Right cardiac atrium (tissue), 5 donors: ENCODE measurements at regions not wholly inside any gene's neighbourhood (a gene's known extent, or its start where the extent isn't known, plus 50 kb on each side); places are given as distances from the start of the nearest gene placed in this dataset.
"Not testable (repeated sequence)": the region's sequence is repeated elsewhere in the genome, so short reads cannot be mapped to it uniquely, and the experiment has no call there.

ENCODE experiments used
- ATAC-seq, 2 donors: fragments of 200-7000 bp; cut with Tn5 transposase; one replicate each; pipeline versions ENCODE4 v1.8.0 to v1.9.1; 2020; ENCODE audit warnings: moderate library complexity in 2 of 2, mild to moderate bottlenecking in 1 of 2
- DNase-seq, 3 donors: peaks; one replicate each; pipeline ENCODE4 v3.0.0-alpha.2; 2020
- H3K27ac ChIP-seq: one replicate; pipeline ENCODE4 v1.5.1; 2013; ENCODE audit warnings: mild to moderate bottlenecking, low read length, control low read depth, moderate library complexity
- H3K27me3 ChIP-seq: one replicate; pipeline ENCODE4 v1.6.1; 2013; ENCODE audit not compliant: control insufficient read depth, insufficient read depth
- H3K4me1 ChIP-seq: one replicate; pipeline ENCODE4 v1.6.1; 2013; ENCODE audit warnings: low read length; ENCODE audit not compliant: control insufficient read depth, insufficient read depth
- H3K4me3 ChIP-seq: one replicate; pipeline ENCODE4 v1.5.1; 2013; ENCODE audit warnings: low read length, control low read depth
- H3K9me3 ChIP-seq: one replicate; pipeline ENCODE4 v1.6.1; 2013; ENCODE audit warnings: low read length; ENCODE audit not compliant: control insufficient read depth
- WGBS: extraction: QIAGEN DNeasy Blood & Tissue Kit; methylation state at CpG from one replicate; pipeline ENCODE4 v1.1.7; 2013; 5-methylcytosine and 5-hydroxymethylcytosine counted together
- intact Hi-C, 4 donors: fragments of 100-400 bp; cut with DNase I; formaldehyde crosslinking; loops; one replicate each; pipeline versions ENCODE4 v1.11.0 to v1.14.0; 2022 to 2023
- donor health status: healthy with polysubstance abuse.
- donor health status: DM: no; HTN: yes; CAD: no.
- donor health status: DM: no; HTN: no; CAD: no.
- donor health status: DM: no; HTN: yes; CAD: no; lungs with severe emphysema.
- donor health status: DM: yes; HTN: yes; CAD: no.

DNA sequence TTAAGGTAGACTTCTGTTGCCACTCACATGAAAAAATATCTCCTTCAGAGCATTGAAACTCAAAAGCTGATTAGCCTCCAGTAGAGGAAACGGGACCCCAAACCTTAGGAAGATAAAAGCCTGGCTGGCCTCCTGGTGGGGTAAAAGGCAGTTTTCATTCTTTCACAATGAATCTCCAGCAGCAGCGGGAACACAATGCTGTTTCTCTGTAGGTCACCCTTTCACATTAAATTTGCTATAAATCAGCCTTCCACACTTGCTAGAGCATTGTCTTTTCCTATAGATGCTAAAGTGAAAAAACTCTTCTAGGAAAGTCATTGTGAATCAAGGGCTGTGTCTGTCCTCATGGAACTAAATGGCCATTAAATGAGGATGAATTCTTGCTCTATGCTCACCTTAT is 207.3 kb upstream of the MAGEB2 start:
- DNase-seq, result no peak
- intact Hi-C loops, result no loop called here
- no peak overlapping the region for H3K4me3 ChIP-seq
- no peaks in the 10 kb centered on the region for H3K9me3 ChIP-seq
- no peaks in the 10 kb centered on the region for H3K4me1 ChIP-seq
- 53% methylated on average over 2 of the region's 2 CpGs for WGBS
- no peak for ATAC-seq
- no peaks in the 10 kb centered on the region for H3K27me3 ChIP-seq
- H3K27ac ChIP-seq, result no peak overlapping the region

DNA sequence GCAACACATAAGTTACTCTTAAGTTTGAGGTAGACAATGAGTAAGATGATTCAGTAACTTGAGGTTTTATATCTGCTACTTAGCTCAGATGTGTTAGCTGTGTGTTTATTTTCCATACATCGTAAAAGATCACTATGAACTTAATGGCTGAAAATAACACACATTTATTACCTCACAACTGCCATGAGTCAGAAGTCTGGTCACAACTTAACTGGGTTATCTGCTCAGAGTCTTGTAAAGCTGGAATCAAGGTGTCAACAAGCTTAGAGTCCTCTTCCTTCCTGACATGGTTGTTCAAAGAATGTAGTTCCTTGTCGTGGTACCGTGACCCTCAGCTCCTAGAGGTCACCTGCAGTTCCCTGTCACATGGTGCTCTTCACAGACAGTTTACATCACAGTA is 204.9 kb upstream of the MAGEB2 start:
- intact Hi-C loops, result no loop called here
- no peaks in the 10 kb centered on the region for H3K4me1 ChIP-seq
- WGBS, result 66% methylated on average over 3 of the region's 3 CpGs

DNA sequence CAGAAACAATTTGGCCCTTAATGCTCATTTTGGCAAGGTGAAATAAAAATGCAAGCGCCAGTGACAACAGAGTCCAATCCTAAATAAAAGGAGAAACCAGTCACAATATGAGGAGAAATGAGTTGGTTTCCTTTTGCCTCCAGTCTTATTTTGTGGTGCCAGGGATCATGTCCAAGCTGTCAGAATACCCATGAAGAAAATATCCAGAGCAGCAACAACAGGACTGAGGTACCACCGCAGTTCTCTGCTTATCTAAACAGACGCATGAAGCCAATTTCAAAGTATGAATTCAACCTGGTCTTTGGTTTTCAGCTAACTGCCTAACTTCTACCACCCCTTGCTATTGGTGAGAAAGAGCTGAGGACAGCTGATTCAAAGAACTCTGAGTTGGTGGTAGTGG is 199.9 kb upstream of the MAGEB2 start:
- DNase-seq, result no peak
- H3K4me3 ChIP-seq, result no peak overlapping the region
- intact Hi-C loops, result no loop called here
- WGBS, result 61% methylated on average over 3 of the region's 3 CpGs
- no peaks in the 10 kb centered on the region for H3K4me1 ChIP-seq
- no peak overlapping the region for H3K27ac ChIP-seq
- H3K9me3 ChIP-seq, result no peaks in the 10 kb centered on the region
- ATAC-seq, result no peak
- no peaks in the 10 kb centered on the region for H3K27me3 ChIP-seq

More for the DNA sequence above, 204.9 kb upstream of the MAGEB2 start:
- Histone ChIP-seq H3K27me3 (no peaks in the 10 kb centered on the region), H3K9me3 (no peaks in the 10 kb centered on the region), H3K27ac (no peak overlapping the region), H3K4me3 (no peak overlapping the region)
- ATAC-seq, result no peak
- no peak for DNase-seq

DNA sequence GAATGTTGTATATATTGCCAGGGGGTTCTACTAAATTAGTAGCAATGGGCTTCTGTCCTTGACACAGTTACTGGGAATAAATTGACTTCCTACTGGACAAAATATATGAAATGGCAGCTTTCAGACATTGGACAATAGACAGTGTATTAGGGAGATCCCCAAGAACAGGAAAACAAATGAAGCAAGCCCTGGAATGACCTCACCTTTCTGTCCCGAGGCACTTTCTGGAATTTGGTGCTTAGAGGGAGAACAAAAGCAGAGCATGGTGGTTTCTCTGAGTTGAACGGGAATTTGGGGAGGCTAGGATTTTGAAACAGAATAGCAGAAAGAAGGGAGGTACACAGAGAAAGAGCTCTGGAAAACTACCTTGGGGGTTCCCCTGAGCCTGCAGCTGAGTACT is 187.7 kb upstream of the MAGEB2 start:
- no peak overlapping the region for H3K4me3 ChIP-seq
- DNase-seq, result no peak
- H3K9me3 ChIP-seq, result no peaks in the 10 kb centered on the region
- 53% methylated on average over 2 of the region's 2 CpGs for WGBS
- intact Hi-C loops, result no loop called here
- no peaks in the 10 kb centered on the region for H3K27me3 ChIP-seq
- H3K27ac ChIP-seq, result no peak overlapping the region
- no peaks in the 10 kb centered on the region for H3K4me1 ChIP-seq
- ATAC-seq, result no peak

DNA sequence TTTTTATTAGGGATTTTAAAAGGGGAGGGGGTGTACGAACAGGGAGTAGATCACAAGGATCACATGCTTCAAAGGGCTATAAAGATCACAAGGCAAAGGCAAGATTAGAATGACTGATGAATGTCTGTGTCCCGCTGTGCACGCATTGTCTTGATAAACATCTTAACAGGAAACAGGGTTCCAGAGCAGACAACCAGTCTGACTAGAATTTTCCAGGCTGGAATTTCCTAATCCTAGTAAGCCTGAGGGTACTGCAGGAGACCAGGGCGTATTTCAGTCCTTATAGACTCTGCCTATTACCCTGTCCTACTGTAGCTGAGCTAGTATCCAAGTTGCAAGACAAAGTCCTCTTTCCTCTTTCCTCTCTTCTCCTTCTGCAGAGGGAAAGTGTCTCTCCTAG is 179.0 kb upstream of the MAGEB2 start:
- H3K9me3 ChIP-seq, H3K4me3 ChIP-seq, DNase-seq, intact Hi-C loops, H3K27ac ChIP-seq, H3K27me3 ChIP-seq, H3K4me1 ChIP-seq, ATAC-seq: not testable (repeated sequence)
- 70% methylated on average over 4 of the region's 4 CpGs for WGBS

DNA sequence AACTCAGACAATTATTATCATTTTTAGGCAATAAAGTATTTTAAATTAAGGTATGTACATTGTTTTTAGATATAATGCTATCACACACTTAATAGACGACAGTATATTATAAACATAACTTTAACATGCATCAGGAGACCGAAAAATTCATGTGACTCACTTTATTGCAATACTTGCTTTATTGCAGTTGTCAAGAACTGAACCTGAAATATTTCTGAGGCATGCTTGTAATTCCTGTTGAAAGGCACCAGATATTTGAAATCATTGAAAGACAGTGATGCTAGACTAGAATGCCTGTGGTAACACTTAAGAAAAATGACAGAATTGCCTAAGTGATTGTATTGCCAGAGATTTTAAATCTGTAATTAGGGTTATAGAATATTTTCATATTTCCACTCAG is 175.6 kb upstream of the MAGEB2 start:
- H3K4me1 ChIP-seq, result no peaks in the 10 kb centered on the region
- H3K27me3 ChIP-seq, result no peaks in the 10 kb centered on the region
- 75% methylated on average over 2 of the region's 2 CpGs for WGBS
- no peaks in the 10 kb centered on the region for H3K9me3 ChIP-seq
- DNase-seq (no peak), ATAC-seq (no peak)
- intact Hi-C loops, result no loop called here
- no peak overlapping the region for H3K4me3 ChIP-seq
- no peak overlapping the region for H3K27ac ChIP-seq

DNA sequence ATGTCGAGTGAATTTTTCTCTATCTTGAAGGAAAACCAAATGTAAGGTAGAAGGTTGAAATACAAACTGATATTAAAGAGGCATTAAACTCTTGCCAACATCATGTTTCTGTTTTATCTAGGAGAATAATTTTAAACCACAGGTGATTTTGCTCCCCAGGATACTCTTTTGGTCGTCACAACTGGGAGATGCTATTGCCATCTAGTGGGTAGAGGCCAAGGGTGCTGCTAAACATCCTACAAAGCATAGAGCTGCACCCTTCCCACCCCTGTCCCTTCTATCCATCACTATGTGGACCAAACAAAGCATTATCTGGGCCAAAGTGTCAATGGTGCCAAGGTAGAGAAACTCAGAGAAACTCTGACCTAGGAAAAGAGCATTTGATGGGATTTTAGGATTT is 154.6 kb upstream of the MAGEB2 start:
- intact Hi-C loops, result no loop called here
- DNase-seq (no peak), ATAC-seq (no peak)
- no peaks in the 10 kb centered on the region for H3K4me1 ChIP-seq
- no peak overlapping the region for H3K4me3 ChIP-seq
- no peaks in the 10 kb centered on the region for H3K27me3 ChIP-seq
- H3K9me3 ChIP-seq, result no peaks in the 10 kb centered on the region
- H3K27ac ChIP-seq, result no peak overlapping the region
- 42% methylated on average over 2 of the region's 2 CpGs for WGBS

DNA sequence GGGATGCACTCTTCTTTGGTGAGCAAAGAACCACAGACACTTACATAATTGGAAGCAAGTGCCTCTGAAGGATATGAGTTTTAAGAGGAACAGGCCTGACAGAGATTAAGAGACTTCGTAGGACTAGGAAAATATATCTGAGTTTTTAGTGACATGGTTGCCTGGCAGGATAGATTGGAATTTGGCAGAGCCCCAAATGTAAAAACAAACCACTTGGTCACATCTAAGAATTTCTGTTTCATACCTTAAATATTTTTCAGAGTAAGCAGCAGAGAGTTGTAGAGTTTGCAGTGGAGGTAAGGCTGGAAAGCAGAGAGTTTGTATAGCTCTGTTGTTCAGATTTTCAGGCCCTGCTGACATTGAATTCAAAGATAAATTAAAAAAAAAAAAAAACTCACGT is 150.1 kb upstream of the MAGEB2 start:
- Histone ChIP-seq H3K9me3 (no peaks in the 10 kb centered on the region), H3K4me3 (no peak overlapping the region), H3K27ac (no peak overlapping the region), H3K4me1 (no peaks in the 10 kb centered on the region), H3K27me3 (no peaks in the 10 kb centered on the region)
- ATAC-seq (no peak), DNase-seq (no peak)
- 45% methylated on average over 2 of the region's 2 CpGs for WGBS
- intact Hi-C loops, result no loop called here

DNA sequence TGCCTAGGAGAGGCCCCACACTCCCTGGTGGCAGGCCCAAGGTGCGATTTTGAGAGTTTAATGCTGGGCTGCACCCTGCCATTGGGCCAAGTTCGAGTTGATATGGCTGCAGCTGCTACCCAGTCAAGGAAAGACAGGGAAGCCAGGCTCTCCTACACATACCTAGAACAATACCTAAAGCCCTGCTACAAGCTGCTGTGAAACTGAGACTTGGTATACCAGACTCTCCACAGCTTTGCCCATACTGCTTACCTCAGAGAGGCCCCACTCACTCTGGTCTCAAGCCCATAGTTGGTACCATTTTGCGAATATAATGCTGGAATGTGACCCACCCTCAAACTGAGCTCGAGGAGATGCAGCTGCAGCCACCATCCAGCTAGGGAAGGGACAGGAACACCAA is 147.7 kb upstream of the MAGEB2 start:
- Histone ChIP-seq H3K27ac (no peak overlapping the region), H3K27me3 (no peaks in the 10 kb centered on the region), H3K9me3 (no peaks in the 10 kb centered on the region), H3K4me3 (no peak overlapping the region), H3K4me1 (no peaks in the 10 kb centered on the region)
- intact Hi-C loops, result no loop called here
- 76% methylated on average over 4 of the region's 4 CpGs for WGBS
- ATAC-seq (no peak), DNase-seq (no peak)

DNA sequence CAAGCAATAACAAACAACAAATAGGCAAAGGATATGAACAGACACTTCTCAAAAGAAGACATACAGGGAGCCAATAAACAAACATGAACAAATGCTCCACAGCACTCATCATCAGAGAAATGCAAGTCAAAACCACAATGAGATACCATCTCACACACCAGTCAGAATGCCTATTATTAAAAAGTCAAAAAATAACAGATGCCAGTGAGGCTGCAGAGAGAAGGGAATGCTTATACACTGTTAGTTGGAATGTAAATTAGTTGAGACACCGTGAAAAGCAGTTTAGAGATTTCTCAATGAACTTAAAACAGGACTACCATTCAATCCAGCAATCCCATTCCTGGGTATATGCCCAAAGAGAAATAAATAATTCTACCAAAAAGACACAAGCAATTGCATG is 129.8 kb upstream of the MAGEB2 start:
- ATAC-seq, result no peak
- H3K4me3 ChIP-seq, result no peak overlapping the region
- H3K27me3 ChIP-seq, result no peaks in the 10 kb centered on the region
- no peak for DNase-seq
- WGBS, result 80% methylated on average over 1 of the region's 1 CpG
- H3K4me1 ChIP-seq, result no peaks in the 10 kb centered on the region
- H3K9me3 ChIP-seq, result no peaks in the 10 kb centered on the region
- intact Hi-C loops, result no loop called here
- H3K27ac ChIP-seq, result no peak overlapping the region

DNA sequence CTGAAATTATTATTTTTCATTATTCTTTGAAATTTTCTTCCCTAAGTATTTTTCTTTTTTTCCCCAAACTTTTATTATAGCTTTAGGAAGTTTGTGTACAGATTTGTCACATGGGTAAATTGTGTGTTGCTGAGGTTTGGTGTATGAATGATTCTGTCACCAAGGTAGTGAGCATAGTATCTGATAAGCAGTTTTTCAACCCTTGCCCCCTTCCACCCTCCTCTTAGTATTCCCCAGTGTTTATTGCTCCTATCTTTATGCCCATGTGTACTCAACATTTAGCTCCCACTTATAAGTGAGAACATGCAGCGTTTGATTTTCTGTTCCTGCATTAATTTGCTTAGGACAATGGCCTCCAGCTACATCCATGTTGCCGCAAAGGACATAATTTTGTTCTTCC is 103.9 kb upstream of the MAGEB2 start:
- ATAC-seq (no peak), DNase-seq (no peak)
- Histone ChIP-seq H3K27me3 (no peaks in the 10 kb centered on the region), H3K9me3 (no peaks in the 10 kb centered on the region), H3K4me3 (no peak overlapping the region), H3K4me1 (no peaks in the 10 kb centered on the region), H3K27ac (no peak overlapping the region)
- WGBS, result 50% methylated on average over 2 of the region's 2 CpGs
- intact Hi-C loops, result no loop called here

DNA sequence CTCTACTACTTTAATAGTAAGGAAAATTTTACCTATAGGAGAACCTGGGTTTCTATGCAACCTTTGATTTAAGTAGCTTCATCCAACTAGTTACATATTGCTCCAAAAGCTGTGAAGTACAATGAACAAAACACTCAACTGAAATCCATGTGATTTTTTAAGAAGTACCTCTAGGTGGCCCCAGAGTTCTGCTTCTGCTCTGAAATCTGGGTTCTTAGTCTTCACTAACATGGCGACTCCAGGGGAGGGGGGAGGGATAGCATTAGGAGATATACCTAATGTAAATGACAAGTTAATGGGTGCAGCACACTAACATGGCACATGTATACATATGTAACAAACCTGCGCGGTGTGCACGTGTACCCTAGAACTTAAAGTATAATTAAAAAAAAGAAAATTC is 73.4 kb upstream of the MAGEB2 start:
- H3K9me3 ChIP-seq, result no peaks in the 10 kb centered on the region
- no peaks in the 10 kb centered on the region for H3K4me1 ChIP-seq
- H3K4me3 ChIP-seq, result no peak overlapping the region
- no peak overlapping the region for H3K27ac ChIP-seq
- H3K27me3 ChIP-seq, result no peaks in the 10 kb centered on the region
- intact Hi-C loops, result no loop called here
- ATAC-seq (no peak), DNase-seq (no peak)
- 44% methylated on average over 4 of the region's 4 CpGs for WGBS
